Fibroblast of skin of left quadriceps (primary cell): ENCODE measurements at regions not wholly inside any gene's neighbourhood (a gene's known extent, or its start where the extent isn't known, plus 50 kb on each side); places are given as distances from the start of the nearest gene placed in this dataset.

Experiments
- DNase-seq, 2 experiments: peaks; one replicate each; pipeline ENCODE4 v3.0.0-alpha.2; 2013; ENCODE audit warnings: low read depth in 2 of 2

- DNase-seq = no peak
Observed at GRCh38 chr15:47443839-47444238, 273.5 kb upstream of the SEMA6D start.

DNA sequence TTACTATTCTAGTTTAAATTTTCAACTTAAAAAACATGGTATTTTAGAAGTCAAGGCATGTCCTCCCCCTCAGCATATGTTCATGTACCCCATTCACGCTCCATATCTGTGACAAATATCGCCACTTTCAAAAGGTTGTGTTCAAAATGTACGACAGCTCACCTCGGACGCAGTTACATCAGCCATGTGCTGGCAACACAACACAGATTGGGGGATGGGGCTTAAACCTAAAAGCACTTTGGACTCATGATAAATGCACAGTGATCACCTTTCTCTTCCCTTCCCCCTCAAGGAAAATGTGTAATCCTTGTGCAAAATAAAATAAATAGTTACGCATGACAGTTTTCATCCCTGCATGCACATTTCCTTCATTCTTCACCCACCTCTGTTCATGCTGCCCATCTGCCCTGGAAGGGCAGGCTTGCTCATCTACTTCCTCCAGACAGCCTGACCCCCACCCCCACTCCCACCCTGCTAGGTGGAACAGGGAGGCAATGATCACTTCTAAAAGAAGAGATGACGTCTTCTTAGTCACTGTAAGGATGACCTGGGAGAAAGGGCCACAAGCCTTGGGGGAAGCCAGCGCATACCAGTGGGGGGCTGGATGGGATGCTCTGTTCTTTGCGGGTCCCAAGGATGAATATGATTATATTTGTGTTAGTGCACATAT is 271.4 kb upstream of the SEMA6D start:
- no peak for DNase-seq

DNA sequence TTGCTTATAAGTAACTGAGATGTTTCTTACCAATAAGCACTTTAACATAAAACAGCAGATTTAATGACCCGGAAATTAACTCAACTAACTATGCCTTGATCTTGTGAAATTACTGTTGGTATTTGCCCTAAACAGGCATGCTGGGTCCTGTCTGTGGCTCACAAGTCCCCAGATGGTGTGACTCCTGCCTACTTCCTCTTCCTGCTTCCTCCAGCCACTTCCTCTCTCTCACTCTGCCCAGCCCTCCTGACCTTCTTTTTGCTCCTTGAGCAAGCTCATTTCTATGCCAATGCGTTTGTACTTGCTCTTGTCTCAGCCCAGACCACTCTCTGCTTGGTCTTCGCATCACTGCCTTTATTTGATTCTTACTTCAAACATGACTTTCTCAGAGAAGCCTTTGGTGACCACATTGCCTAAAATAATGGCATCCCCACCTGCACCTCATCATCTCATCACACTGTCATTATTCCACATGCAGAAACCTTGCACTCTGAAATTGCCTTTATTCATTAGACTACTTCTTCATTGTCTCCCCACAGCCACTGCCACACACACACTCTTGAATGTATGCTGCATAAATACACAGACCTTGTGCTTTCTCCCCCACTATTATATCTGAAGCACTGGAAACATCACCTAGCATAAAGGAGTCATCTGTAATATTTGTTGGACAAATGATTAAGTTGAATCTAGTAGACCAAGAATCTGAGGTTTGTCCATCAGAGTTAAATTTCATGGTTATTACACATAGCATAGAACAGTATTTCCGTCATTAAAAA is 256.3 kb upstream of the SEMA6D start:
- no peak for DNase-seq

DNA sequence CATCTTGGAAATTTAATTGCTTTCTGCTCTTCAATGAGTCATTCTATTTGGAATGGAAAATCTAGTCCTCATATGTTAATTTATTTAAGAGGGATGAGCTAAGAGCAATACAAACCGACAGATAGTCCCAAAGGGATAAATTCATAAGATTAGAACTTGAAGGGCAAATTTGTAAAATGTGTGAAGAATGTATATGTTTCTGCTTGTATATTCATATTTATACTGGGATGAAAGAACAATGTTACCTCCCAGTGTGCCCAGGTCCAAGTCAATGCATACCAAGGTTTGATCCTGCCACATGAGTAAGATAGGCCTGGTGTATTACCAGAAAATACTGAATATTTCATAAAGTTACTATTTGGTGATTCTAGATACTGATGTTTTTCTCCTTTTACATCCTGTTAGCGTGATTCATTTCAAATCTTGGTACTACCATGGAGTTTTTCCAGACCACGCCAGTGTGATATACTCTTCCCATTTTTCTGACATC is 255.6 kb upstream of the SEMA6D start:
- peak; percentile 79 to 82 for DNase-seq

DNA sequence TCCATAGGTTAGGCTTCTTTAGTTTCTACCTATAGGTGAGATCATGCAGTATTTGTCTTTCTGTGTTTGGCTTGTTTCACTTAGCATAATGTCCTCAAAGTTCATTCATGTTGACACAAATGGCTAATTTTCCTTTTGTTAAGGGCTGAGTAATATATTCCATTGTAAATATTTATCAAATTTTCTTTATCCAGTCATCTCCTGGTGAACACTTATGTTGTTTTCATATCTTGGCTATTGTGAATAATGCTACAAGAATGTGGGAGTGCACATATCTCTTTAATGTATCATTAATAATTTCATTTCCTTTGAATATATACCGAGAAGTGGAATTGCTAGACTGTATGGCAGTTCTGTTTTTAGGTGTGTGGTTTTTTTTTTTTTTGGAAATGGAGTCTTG is 250.9 kb upstream of the SEMA6D start:
- DNase-seq = peak; percentile 46 to 53

DNA sequence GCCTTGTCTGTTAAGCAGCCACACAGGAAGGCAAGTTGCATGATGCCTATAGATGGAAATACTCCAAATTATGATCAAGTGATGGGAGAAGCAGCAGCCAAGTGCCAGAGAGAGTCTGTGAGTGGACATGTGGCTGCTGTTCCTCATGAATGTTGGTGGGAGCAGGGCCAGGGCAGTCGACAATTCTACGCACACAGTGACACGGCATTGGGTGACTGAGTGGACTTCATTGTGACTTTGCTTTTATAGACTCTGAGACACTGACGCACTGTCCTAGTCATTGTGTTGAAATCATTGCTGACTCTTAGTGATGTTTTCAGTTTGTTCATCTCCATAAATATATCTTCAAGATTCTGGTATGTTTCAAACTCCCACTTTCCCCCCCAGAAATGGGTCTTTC is 246.3 kb upstream of the SEMA6D start:
- DNase-seq = no peak

DNA sequence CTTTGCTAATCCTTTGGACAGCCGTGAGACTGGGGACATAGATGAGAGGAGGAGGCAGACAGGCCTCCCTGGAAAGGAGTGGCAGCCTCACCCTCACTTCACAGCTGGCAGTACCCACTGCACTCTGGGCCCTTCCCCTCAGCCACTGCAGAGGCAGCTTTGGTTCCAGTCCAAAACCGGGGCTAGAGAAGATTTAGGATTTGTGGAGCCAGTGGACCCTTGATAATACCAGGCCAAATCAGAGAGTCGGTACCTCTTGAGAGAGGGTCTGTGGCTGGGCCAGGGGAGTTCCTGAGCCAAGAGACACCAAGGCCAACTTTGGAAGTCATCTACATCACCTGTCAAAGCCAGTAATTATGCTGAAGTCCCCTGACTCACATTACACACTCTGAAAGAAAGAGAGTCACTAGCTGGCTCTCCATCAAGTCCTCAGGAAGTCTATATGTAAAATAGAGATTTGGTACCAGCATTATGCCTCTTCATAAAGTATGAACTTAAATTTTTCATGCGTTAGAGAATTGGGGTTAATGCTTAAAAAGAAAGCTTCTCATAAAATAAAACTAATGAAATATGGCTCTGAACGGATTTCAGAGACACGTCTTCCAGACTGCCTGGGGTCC is 244.1 kb upstream of the SEMA6D start:
- DNase-seq = no peak

GRCh38 chr15:47473832-47474231 is 243.5 kb upstream of the SEMA6D start:
- DNase-seq = no peak

GRCh38 chr15:47475336-47475735 is 242.0 kb upstream of the SEMA6D start:
- no peak for DNase-seq

DNA sequence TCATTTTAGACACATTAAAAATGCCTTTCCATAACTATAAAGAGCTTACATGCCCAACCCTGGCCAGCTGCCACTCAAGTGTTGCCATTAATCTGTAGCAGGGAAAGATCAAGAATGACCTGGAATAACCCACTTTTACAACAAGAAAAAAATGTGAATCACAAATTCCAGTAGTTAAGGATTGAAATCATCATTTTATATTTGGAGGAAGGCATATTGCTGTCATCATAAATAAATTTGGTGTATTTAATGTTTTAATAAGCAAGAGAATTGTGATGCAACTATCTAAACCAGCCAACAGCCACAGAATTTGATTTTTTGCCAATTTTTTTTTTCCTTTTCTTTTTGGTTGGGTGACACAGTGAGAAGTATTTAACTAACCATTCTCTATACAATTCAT is 240.0 kb upstream of the SEMA6D start:
- peak; percentile 47 to 48 for DNase-seq

- no peak for DNase-seq
Observed at GRCh38 chr15:47484059-47484458, 233.2 kb upstream of the SEMA6D start.

- DNase-seq = no peak
Observed at GRCh38 chr15:47484997-47485396, 232.3 kb upstream of the SEMA6D start.

DNA sequence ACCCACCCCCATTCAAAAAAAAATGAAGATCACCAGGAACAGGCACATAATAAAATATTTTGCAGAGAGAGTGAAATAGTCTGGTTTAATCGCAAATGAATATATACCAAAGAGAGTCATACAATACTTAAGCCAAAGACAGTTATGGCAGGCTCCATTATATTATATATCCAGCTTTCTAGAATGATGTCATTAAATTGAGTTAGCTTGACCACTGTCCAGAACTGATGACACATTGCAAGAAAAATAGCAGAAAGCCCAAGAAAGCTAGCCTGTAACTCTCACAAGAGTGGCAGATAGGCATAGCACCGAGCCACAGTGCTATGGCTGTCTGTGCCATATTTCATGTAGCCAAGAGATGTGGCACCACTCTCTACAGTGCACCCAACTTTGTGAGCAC is 231.9 kb upstream of the SEMA6D start:
- DNase-seq = no peak

DNA sequence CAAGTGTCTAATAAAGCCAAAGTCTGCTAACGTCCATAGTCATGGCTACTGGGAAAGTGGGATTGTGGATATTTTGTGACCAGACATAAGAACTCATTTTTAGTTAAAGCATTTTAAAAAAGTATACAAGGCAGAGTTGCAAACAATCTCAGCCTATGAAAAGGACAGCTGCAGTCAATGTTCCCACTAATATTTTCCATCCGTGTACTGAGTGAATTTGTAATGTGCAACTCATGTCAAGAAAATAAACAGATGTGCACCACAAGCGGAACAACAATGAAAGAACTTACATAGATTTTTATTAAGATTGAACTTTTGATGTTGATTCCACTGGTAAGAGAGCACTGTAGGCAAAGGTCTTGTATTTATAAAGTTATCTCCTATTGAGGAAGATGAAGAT is 231.3 kb upstream of the SEMA6D start:
- DNase-seq = no peak

- no peak for DNase-seq
Observed at GRCh38 chr15:47492195-47492594, 225.1 kb upstream of the SEMA6D start.

DNA sequence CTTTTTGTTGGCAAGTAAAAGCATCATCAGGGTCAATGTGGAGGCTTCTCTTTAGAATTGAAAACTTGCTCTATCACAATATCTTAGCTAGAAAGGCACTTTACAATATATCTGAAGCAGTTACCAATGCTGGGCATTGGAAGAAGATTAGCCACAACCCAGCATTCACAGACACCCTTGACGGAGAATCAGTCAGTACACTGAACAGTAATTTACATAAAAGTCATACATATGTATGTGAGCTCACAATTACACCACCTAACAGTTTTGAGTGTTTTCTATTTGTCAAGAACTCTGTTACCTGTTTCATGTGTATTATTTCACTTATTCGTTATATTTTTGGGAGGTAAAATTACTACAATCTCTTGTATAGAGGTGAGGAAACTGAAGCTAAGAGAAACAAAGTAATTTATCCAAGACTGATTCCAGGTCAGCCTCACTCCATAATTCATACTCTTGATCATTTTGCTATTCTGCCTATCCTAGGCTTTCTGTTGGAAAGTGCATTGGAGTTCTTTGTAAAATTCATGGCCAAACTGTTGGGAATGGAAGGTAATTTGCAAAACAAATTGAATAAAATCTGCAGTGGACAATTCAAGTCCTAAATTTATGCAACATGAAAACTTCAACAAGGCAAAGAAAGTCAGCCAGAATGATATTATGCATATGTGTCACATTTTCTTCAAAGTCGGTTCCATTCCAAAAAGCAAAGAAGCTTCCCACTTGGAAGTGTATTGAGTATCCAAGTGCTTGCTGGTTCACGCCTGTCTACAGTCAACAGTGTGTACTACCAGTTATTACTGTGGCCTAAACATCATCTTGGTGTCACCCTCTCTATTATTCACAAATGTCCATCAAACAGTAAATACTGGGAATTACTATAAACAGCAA is 223.7 kb upstream of the SEMA6D start:
- no peak for DNase-seq

DNA sequence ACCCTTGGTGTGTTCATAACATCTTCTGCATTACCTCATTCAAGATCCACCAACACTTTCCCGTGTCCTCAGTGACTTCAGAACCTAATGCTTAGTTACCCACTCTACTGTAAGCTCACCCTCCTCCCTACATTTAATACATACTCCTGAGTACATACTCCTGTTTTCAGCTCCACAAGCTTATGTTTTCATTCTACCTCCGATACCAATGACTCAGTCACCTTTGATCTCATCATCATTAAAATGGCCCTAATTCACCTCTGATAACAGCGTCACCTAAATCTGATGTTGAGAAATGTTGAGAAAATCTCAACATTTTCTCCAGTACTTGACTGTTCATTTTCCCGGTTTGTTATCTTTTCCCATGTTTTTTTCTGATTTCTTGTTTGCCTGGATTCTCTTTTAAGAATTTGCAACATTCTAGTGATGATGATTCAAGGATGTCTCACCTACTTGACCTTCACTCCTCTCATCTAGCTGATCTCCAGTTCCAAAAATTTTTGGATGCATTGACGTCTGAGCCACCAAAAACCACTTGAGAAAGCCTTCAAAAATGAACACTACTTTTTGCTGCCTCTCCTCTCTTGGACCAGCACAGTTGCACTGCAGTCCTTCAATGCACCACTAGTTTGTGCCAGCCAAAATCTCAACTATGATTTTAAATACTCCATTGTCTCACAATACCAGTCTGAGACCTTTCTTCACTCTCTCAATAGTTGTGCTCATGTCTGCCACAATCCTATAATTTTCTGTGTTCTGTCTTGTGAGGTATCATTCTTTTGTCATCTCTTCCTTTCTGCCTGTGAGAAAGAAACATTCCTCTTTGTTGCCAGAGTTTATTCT is 220.7 kb upstream of the SEMA6D start:
- no peak for DNase-seq

DNA sequence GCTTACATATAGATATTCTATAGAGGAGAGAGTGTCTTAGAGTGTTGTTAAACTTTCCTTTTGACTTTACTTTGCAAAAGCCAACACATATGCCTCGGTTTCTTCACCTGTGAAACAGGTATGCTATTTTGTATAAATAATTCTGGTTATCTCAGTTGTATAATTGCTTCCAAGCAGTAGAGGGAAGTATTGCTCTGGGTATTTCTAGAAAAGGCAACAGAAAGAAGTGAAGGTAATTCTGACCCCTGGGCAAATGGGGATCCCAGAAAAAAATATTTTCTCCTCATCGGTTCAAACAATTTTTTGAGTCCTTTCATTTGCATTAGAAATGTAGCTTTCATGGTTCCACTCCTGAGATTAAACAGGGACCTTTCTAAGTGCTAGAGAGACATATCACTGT is 216.5 kb upstream of the SEMA6D start:
- DNase-seq = no peak

GRCh38 chr15:47502041-47502440 is 215.3 kb upstream of the SEMA6D start:
- DNase-seq = no peak

GRCh38 chr15:47503876-47504275 is 213.4 kb upstream of the SEMA6D start:
- no peak for DNase-seq
